ENCODE measurements at regions not wholly inside any gene's neighbourhood (a gene's known extent, or its start where the extent isn't known, plus 50 kb on each side); places are given as distances from the start of the nearest gene placed in this dataset.
"Not testable (repeated sequence)": the region's sequence is repeated elsewhere in the genome, so short reads cannot be mapped to it uniquely, and the experiment has no call there.

DNA sequence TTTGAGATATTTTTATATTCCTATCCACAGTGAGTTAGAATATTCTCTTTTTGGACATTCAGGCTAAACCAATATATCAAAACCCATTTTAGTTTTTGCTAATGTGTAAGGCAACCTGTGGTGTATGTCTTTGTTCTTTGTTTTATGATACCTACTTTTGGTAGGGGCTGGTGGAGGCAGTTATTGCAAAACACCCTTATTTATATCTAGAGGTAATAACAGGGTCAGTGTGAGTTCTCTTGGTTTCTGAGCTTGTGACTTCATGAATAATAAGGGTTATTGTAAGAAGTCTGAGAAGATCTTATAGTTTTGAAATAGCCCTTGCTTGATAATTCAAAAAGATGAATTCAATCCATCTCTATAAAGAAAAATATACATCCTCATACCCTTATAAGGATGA lies 235.1 kb upstream of the LRIG3 start:
- intact Hi-C loops (cut with micrococcal nuclease): no loop called here

DNA sequence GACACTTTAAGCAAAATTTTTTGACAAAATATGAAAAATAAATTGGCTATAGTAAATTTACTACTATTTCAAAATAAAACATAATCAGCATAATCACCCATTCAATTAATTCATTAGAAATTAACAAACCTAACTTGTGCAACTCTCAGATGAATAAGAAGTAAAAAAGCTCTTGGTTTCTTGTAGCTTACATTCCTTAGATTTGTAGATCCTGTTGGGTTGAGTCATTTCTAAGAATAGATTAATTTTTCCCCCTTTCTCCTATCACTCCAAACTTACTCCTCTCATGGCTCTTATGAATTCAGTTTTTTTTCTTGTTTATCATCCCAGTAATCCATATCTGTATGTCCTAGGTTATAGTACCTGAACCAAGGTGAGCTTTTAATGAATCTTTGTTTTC lies 230.9 kb upstream of the LRIG3 start:
- intact Hi-C loops (cut with micrococcal nuclease): loop anchor here (5.0 kb wide), 1 partner anchor 609 kb away; no protein-coding TSS in a partner anchor

DNA sequence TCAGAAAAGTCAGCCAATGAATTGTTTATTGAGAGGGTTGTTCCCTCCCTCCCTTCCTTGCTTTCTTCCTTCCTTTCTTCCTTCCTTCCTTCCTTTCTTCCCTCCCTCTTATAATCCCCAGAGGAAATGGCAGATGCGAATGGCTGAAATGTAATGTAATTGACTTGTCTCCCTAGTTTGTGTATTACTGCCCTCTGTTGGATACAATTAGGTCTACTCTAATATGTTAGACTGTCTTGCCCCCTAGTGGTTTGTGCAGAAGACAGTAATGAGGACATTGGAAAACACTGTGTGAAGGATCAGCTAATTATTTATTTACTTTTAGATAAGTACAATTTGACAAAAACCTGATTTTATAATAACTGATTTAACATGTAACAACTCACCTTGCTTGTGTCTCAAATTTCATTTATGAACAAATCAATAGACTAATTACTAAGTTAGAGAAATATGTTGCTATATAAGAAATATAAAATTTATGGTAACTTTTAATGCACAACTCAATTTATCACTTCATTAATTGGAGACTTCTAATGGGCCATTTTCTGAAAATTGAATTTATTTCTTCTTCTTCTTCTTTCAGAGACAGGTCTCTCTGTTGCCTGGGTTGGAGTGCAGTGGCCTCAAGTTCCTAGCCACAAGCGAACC lies 229.8 kb upstream of the LRIG3 start:
- intact Hi-C loops (cut with micrococcal nuclease): loop anchor here (1.0 to 5.0 kb wide), 2 partner anchors 37 to 608 kb away; no protein-coding TSS in a partner anchor

DNA sequence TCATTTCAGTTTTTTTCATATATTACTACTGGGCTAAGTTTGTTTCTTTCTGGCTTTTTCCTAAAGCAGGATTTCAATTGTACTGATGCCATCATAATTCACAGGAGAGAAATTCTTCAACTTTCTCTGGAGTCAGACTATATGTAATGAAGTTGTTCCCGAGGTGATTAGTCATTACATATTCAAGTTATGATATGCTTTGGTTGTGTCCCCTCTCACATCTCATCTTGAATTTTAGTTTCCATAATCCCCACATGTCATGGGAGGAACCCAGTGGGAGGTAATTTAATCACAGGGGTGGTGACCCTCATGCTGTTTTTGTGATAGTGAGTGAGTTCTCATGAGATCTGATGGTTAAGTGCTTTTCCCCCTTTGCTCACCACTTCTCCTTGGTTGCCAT lies 227.5 kb upstream of the LRIG3 start:
- intact Hi-C loops (cut with micrococcal nuclease): no loop called here

DNA sequence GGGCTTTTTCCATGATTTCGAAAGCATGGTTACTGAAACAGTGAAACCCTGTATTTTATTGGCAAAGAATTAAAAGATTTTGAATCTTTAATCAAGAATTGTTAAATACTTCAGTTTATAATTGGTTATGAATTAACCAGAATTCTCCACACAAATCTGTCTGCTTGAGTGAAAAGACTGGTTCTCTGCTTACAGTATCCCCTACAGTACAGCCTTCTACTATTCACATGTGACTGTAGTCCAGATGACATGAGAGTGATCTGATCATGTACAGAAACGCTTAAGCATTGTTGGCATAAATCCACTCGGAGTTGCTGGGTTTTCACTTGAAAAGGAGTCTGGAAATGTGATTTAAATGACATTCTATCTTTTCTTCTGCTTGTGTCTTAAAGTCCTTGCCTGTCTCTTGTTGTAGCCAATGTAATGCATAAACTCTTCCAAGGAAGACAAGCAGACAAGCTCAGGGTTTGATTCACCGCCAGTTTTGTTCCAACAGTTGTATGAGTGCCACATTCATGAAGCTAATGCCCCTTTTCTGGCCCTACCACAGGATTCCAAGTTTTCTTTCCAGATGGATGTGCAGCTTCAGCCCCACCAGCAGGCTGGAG lies 222.0 kb upstream of the LRIG3 start:
- intact Hi-C loops (cut with micrococcal nuclease): no loop called here

DNA sequence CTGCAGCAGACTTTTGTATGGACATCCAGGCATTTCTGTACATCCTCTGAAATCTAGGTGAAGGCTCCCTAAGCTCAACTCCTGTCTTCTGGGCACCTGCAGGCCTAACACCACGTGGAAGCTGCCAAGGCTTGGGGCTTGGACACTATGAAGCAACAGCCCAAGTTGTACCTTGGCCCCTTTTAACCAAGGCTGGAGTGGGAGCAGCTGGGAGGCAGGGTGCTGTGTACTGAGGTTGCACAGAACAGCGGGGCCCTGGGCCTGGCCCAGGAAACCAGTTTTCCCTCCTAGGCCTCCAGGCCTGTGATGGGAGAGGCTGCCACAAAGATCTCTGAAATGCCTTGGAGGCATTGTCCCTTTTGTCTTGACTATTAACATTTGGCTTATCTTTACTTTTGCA lies 214.4 kb upstream of the LRIG3 start:
- intact Hi-C loops (cut with micrococcal nuclease): no loop called here

DNA sequence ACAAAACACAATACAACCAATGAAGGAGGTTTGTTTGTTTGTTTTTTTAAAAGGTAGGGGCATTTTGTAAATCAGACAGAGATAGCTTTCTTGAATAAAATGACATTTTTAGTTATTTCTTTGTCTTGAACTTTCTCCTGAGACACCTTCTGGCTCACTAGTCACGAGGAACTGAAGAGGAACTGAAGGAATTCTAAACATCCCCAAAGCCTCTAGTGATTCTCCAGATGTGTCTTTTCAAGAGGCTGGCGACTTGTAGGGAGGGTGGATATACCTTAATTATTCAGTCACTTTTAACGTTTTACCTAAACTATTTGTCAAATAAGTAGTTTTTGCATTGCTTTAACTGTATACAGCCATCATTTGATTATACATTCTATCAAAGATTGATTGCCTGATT lies 211.2 kb upstream of the LRIG3 start:
- intact Hi-C loops (cut with micrococcal nuclease): no loop called here

DNA sequence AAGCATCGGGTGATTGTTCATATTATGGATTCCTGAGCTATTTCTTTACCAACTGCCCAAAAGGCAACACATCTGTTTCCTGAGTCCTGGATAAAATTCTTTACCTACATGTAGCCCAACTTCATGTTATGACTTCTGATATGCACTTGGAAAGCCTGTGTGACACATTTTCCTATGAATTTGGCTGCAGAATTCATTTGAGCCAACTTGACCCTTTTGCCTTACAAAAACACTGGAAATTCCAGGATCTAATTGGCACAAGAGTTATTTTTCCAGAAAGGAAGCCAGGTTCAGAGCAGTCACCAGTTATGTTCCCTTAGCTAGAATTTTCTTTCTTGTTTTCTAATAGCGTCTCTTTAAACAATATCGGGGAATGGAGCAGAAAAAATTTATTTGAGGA lies 202.5 kb upstream of the LRIG3 start:
- intact Hi-C loops (cut with micrococcal nuclease): no loop called here

DNA sequence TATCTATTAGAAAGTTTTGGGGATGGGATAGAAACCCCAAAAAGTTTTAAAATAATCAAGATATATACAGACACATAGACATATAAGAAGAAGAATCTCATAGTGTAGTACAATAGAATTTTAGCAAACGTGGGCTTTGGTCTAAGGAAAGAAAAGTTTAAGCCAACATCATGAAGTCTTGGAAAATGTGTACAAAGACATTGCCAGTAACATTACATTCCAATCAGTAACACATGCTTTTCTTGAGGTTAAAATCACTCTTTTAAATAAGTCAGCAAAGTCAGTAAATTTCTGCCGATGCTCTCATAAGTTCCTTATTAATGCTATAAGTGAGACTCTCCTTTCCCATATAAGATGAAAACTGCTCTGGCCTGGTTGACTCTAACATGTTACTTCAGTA lies 201.1 kb upstream of the LRIG3 start:
- intact Hi-C loops (cut with micrococcal nuclease): no loop called here

DNA sequence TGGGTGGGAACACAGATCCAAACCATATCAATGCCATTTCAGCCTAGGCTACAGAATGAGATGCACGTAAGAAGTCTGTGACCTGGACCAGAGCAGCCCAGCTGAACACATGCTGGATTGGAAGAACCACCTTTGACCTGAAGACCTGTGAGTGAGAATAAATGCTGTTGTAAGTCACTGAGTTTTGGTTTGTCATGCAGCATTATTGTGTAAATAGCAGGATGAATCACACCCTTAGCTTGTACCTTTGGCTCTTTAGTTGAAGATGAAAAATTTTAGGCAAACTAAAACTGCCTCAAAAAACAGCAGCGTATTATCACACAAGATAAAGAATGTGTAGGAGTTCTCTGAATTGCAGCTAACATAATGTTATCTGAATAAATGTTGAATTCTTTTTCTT lies 199.4 kb upstream of the LRIG3 start:
- intact Hi-C loops (cut with micrococcal nuclease): no loop called here

DNA sequence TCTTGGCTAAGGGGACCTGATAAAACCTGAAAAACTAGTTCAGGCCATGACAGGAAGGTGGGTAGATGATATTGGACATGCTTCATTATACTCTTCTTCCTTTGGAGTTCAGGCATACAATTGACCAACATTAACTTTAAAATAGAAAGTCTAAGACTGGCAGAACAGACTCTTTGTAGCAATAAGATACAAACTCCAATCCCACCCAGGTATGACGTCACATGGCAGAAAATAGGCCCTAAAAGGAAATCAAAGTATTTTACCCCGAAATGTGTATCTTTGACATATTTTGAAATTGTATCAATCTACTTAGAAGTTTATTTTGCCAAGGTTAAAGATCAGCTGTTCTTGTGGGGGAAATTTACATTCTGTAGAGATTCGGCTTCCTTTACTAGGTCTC lies 198.1 kb upstream of the LRIG3 start:
- intact Hi-C loops (cut with micrococcal nuclease): no loop called here

DNA sequence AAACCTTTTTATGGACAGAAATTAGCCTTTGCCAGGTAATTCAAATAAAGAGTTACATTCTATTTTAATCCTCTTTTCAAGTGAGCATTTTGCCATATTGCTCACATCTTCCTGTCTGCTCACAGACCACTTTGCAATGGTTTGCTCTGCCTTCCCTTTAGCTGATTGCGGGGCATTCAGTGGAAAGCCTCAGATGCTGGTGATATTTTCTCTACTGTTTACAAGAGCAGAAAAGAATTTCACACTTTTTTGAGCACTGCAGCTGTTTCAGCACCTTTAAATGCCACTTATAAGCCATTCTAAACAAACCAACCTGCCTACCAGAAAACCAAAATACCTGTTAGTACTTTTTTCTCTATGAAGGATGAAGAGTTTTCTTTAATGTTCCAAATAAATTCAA lies 195.7 kb upstream of the LRIG3 start:
- intact Hi-C loops (cut with micrococcal nuclease): no loop called here

DNA sequence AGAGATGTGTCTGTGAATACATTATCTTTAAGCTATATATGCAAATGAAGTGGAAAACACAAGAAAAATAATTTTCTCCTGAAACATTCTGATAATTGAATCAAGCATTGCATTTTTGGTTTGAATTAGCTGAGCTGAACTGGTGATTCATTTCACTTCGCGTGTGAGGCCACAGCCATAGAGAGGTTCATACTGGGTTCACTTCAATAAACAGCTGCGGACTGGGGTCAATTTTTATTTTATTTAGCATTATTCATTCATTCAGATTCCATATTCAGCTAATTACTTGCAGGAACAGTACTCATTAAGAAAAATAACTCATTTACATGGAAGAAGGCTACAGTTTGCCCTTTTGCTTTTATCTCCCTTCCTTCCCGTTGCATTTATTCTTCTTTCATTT lies 195.2 kb upstream of the LRIG3 start:
- intact Hi-C loops (cut with micrococcal nuclease): no loop called here

DNA sequence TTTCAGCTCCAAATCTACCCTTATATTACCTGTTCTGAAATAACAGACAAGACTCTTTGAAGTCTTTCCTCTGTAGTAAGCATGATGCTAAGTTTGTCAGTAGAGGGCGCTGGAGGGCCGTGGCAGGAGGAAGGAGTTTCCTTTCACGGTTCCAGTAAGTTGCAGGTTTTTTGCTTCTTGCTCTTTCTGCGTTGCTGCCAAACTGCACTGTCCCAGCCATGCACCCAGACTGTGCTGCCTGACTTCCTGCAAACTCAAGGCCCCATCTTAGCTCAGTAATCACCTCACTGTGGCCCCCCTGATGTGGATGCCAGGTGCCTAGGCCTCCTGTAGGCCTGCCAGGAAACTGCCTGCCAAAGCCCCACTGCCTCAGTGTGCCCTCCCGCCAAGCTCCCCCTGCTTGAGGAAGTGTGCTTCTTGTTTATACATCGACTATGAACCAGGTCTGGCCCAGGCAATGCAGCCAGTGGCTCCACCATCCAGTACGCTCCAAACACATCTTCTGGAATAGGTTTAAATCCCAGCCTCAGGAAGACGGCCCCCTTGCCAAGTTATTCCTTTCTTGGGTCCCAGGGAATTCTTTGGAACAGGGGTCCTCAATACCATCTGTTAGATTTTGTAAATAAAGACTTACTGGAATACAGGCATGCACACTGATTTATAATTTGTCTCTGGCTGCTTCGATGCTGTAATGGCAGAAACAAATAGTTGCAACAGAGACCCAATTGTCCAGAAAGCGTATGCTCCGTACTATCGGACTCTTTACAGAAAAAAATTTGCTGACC lies 193.7 kb upstream of the LRIG3 start:
- intact Hi-C loops (cut with micrococcal nuclease): loop anchor here (1.0 kb wide), 1 partner anchor 36 kb away; no protein-coding TSS in a partner anchor

DNA sequence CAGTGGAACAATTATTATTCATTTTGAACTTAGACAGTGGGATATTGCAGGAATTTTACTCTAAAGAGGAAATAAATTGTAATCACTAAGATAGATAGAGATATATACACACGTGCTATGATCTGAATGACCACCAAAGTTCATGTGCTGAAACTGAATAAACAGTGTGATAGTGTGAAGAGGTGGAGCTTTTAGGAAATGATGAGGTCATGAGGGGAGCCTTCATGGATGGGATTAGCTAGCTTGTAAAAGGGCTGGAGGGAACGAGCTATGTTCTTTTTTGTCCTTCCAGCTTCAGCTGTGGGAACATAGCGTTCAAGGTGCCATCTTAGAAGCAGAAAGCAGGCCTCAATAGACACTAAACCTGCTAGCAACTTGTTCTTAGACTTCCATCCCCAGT lies 191.5 kb upstream of the LRIG3 start:
- intact Hi-C loops (cut with micrococcal nuclease): no loop called here

DNA sequence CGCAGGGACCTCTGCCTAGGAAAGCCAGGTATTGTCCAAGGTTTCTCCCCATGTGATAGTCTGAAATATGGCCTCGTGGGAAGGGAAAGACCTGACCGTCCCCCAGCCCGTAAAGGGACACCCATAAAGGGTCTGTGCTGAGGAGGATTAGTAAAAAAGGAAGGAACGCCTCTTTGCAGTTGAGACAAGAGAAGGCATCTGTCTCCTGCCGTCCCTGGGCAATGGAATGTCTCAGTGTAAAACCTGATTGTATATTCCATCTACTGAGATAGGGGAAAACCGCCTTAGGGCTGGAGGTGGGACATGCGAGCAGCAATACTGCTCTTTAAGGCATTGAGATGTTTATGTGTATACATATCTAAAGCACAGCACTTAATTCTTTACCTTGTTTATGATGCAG lies 188.2 kb upstream of the LRIG3 start:
- intact Hi-C loops (cut with micrococcal nuclease): not testable (repeated sequence)

DNA sequence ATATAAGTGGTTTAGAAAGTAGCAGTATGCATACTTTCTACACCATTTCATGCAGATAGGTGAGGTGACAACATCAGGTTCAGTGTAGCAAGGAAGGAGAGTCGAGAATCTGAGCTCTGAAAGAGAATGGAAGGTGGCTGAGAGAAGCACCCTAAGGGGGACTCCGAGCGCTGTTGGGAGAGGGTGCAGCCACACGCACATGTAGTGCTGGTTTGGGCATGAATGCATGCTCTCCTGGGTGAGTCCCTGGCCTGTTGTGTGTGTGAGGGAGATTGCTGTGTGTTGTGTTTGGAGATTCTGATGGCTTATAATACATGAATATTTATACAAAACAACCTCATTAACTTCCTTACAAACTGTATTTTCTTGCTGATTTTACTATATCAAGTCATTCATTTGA lies 180.3 kb upstream of the LRIG3 start:
- intact Hi-C loops (cut with micrococcal nuclease): no loop called here

DNA sequence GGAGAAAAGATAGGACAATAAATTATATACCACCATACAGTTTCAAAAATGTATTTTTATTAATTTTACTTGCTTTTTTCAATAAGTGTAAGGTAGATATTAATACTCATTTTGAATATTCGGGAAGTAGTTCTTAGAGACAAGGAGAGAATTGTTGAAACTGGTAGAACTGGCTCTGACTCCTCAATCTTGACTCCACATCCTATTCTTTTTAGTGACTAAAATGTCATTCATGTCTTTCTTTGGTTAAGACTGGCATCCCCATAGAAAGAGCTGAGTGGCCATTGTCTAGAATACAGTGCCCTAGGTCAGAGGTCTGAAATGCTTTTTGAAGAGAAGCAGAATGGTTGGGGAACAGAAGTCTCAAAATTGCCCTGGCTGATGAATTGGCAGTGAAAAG lies 177.6 kb upstream of the LRIG3 start:
- intact Hi-C loops (cut with micrococcal nuclease): no loop called here

DNA sequence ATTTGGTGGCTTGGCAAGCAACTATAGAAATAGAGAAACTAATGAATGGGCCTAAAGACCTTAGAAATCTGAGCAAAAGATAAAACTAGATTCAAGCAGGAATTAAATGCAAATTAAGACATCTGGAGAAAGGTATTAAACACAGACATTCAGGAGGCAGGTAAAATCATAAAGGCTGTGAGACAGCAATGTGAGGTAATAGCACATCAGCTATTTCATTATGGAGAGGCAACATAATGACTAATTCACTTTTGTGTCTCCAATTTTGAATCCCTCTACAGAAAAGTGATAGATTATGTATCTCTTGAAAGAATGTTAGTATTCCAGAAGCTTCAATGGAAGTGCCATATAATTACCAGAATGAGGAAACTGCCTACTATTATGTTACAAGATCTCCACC lies 175.9 kb upstream of the LRIG3 start:
- intact Hi-C loops (cut with micrococcal nuclease): no loop called here

DNA sequence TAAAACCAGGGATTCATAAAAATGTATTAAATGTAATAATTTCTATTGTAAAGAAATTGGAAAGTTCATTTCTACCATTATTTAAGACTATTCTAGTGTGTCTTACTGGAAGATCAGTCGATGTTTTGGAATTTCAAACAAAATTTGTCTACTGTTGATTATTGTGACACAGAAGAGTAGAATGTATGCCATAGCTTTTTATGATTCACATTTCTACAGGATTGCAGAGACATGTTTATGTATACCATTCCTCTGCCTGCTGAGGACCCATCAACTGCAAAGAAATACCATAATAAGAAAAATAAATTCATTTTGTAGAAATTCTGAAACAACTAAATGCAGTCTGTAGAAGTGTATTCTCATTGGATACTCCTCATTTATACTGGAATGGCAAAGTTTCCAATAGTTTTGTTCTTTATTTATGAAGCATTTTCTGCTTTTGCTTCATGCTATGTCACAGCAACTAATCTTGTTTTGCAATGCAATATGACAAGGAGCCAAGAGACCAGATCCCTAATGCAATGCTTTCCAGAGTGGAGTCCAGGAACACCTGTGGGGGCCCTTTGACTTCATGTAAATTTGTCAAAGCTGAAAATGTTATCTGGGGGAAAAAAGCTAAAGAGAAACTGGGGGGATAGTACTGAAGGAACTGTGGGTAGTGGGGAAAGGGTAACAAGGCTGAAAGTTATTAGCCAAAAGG lies 172.9 kb upstream of the LRIG3 start:
- intact Hi-C loops (cut with micrococcal nuclease): no loop called here

DNA sequence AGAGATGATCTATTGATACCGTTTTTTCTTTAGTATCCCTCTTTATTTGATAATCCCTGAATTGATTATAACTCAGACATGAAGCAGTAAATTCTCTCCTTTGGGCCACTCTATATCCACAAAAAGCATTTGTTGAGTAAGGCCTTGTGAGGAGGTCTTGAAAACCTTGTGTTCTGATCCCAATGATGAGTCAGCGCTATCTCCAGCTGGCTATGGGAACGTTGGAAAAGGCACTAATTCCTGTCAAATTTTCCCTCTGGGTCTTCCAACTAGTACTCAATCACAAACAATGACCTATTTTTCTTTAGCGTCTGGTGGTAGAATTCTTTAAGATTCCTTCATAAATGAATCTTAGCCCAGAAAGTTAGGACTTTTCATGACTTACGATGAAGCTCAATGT lies 168.4 kb upstream of the LRIG3 start:
- intact Hi-C loops (cut with micrococcal nuclease): no loop called here

DNA sequence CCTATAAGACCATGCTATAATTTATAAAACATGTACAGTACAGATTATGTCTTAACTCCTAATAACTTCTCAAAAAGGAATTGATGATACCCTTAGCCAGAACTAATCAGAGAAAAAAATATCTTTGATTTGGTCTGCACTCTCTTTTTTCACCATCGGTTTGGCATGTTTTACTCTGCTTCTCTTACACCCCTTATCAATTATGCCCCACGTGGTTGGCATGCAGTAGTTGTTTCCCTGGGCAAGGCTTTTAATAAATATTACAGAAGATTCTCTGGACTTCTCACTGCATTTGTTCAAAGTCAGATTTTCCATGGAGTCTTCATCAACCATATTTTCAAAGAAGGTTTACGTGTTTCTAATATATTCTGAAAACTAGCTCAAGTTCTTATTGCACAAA lies 167.4 kb upstream of the LRIG3 start:
- intact Hi-C loops (cut with micrococcal nuclease): no loop called here

All from T-helper 2 cell treated with Interferon-gamma antibody and Interleukin-4, amounts not matched to agents 100 ng/mL and 5 ng/mL, for 36 hours (primary cell).